Cardiac fibroblast (primary cell): ENCODE measurements at regions not wholly inside any gene's neighbourhood (a gene's known extent, or its start where the extent isn't known, plus 50 kb on each side); places are given as distances from the start of the nearest gene placed in this dataset.

ENCODE experiments used
- DNase-seq, 2 donors: peaks; one replicate each; pipeline versions ENCODE4 v3.0.0 to v3.0.0-alpha.2; 2010; ENCODE audit warnings: low read depth in 2 of 2
- H3K4me3 ChIP-seq, 2 donors: replicated peaks in 1 of 2; 1 replicate in 1 of 2; 2 replicates in 1 of 2; pipeline ENCODE4 v1.5.1; 2011; ENCODE audit warnings: low read depth in 2 of 2, low read length in 2 of 2, mild to moderate bottlenecking in 2 of 2, moderate library complexity in 1 of 2
- TF ChIP-seq, protein P1 (sequence below): IDR thresholded peaks from one replicate; pipeline ENCODE4 v1.5.1; 2011; ENCODE audit warnings: low read depth, mild to moderate bottlenecking, low read length, inconsistent platforms

DNA sequence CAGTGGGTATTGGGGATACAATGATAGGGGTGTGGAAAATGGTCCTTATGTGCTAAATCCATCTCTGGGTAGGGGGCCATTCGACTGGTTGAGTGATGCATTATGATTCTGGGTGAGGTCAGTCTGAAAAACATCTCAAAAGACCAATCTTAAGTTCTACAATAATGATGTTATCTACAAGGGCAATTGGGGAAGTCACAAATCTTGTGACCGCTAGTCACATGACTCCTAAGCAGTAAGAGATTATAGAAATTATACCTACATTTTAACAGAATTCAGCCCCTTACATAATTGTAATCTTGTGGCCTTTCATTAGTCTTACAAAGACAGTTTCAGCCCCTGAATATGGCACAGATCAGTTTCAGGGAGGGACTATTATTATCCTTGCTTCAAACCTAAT is 224.7 kb downstream of the PIK3R1 start:
- no peak overlapping the region for H3K4me3 ChIP-seq
- TF ChIP-seq, protein P1, sequence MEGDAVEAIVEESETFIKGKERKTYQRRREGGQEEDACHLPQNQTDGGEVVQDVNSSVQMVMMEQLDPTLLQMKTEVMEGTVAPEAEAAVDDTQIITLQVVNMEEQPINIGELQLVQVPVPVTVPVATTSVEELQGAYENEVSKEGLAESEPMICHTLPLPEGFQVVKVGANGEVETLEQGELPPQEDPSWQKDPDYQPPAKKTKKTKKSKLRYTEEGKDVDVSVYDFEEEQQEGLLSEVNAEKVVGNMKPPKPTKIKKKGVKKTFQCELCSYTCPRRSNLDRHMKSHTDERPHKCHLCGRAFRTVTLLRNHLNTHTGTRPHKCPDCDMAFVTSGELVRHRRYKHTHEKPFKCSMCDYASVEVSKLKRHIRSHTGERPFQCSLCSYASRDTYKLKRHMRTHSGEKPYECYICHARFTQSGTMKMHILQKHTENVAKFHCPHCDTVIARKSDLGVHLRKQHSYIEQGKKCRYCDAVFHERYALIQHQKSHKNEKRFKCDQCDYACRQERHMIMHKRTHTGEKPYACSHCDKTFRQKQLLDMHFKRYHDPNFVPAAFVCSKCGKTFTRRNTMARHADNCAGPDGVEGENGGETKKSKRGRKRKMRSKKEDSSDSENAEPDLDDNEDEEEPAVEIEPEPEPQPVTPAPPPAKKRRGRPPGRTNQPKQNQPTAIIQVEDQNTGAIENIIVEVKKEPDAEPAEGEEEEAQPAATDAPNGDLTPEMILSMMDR, result no peak
- DNase-seq, result no peak

DNA sequence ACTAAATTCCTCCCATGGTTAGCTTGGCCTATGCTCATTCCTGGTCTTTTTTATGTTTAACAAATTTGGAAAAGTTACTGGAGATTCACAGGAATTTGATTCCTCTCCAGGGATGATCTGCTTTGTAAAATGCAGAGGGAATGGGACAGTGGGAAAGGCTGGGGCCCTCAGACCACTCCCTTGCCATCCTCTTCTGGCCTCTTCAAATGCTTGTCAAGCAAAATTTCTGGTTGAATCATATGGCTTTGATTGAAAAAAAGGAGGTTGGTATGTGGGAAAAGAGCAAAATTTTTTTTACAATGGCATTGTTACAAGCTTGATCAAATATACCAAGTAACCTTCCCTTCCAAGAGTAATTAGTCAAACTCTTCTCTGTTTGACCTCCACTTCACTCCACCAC is 225.1 kb downstream of the PIK3R1 start:
- H3K4me3 ChIP-seq, result no peak overlapping the region
- DNase-seq, result no peak
- TF ChIP-seq, protein P1, result no peak

DNA sequence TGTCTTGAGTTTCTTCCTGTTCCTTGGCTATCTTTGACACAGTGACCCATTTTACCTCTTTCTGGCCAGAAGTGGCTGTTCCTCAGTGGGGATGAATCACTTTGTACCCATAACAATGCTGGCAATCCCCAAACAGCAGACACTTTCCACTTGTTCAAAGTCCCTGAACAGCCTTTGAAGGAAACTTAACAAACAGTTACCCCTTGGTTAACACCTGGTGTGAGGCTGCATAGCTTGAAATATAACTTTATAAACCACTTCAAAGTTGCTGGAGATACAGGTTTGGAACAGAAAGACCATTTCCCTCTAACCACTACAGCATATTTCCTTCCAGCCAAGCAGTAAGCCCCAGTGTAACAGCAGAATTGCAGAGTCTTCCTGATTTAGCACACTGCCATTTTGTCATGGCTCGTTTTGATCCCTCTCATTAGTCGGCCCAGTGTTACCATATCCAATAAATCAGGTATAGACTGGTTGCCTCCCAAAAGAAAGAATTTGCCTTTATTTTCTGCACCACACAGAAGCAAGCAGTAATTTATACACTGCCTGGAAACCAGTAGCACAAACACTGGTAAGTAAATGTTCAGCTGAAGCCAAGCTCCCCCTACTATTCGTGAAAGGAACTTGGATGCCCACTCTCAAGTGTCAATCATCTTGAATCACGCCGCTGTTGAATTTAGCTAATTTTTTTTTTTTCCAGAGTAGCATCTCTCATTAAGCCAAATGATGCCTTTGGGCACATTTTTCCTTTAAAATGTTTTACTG is 225.9 kb downstream of the PIK3R1 start:
- H3K4me3 ChIP-seq, result no peak overlapping the region
- DNase-seq, result no peak
- TF ChIP-seq, protein P1, result no peak

DNA sequence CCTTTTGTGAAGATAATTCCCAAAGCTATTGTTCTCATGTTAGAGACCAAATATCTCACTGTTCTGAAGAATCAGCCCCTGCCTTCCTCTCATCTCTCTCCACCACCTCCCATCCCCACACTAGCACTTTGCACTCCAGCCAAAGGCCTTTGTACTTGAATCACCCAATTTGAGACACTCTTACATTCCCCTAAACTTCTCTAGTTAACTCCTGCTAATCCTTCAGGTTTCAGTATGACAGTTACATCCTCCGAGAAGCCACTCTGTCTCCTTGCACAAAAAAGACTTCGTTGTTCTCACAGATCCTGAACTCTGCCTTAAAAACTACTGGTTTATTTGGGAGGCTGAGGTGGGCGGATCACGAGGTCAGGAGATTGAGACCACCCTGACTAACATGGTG is 227.5 kb downstream of the PIK3R1 start:
- no peak overlapping the region for H3K4me3 ChIP-seq
- TF ChIP-seq, protein P1, result no peak
- no peak for DNase-seq

DNA sequence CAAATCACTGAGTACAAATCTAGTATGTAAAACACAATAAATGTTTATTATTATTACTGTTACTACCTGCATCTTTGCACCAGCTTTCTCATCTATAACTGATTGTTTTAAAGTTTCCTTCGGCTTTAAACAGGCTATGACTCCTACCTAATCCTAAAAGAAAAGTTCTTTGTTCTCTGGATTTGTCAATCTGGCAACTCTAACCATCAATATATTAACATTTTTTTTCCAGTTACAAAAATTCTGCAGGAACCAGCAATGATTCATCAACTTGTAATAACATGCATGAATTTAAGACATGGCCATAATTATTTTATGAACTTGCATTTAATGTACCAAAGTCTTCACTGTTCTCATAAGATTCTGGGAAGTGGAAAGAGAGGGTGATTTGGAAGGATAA is 228.5 kb downstream of the PIK3R1 start:
- TF ChIP-seq, protein P1, result no peak
- DNase-seq, result no peak

DNA sequence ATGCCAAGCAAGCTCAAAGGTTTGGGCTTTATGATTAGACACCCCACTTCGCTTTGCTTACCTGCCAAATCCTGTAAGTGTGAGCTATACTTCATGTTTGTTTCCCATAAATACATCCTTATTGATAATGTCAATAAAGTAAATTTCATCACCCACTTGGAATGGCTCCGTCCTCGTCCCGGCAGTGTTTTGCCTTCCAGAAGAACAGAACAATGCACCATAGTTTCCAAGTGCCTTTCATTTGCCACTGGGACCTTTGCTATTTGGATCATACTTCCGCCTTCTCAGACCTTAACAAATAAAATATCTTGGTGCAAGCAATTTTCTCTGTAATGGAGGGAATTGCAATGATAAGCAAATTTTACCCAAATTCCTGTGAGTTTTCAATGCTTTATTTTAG is 229.3 kb downstream of the PIK3R1 start:
- TF ChIP-seq, protein P1, result no peak
- no peak for DNase-seq
- no peak overlapping the region for H3K4me3 ChIP-seq

More for the DNA sequence above, 228.5 kb downstream of the PIK3R1 start:
- H3K4me3 ChIP-seq, result no peak overlapping the region
